Ascending aorta (tissue), 2 donors: ENCODE measurements at regions not wholly inside any gene's neighbourhood (a gene's known extent, or its start where the extent isn't known, plus 50 kb on each side); places are given as distances from the start of the nearest gene placed in this dataset.

Source experiments
- DNase-seq, 2 donors: peaks; one replicate each; pipeline ENCODE4 v3.0.0-alpha.2; 2019; ENCODE audit warnings: low spot score in 2 of 2
- H3K27ac ChIP-seq, 2 donors: fragments of 200-600 bp; sonication (generic); one replicate each; pipeline ENCODE4 v1.5.1; 2016 to 2017; ENCODE audit warnings: mild to moderate bottlenecking in 1 of 2
- H3K27me3 ChIP-seq: fragments of 200-600 bp; sonication (generic); one replicate; pipeline ENCODE4 v1.5.1; 2017
- H3K36me3 ChIP-seq, 2 donors: fragments of 200-600 bp; sonication (generic); one replicate each; pipeline ENCODE4 v1.5.1; 2016
- H3K4me1 ChIP-seq, 2 donors: fragments of 200-600 bp; sonication (generic); one replicate each; pipeline ENCODE4 v1.5.1; 2016 to 2017; ENCODE audit warnings: mild to moderate bottlenecking in 1 of 2
- H3K4me3 ChIP-seq, 2 donors: fragments of 200-600 bp; sonication (generic); one replicate each; pipeline ENCODE4 v1.5.1; 2016 to 2017; ENCODE audit warnings: mild to moderate bottlenecking in 1 of 2
- H3K9me3 ChIP-seq, 2 donors: fragments of 200-600 bp; sonication (generic); one replicate each; pipeline ENCODE4 v1.5.1; 2016
- intact Hi-C: fragments of 100-400 bp; cut with DNase I; formaldehyde crosslinking; loops from one replicate; pipeline ENCODE4 v1.15.1; 2023
- TF ChIP-seq, protein P1 (sequence below), 3 experiments: fragments of 200-600 bp in 2 of 3; fragments of 450-650 bp in 1 of 3; sonication (generic) in 2 of 3; IDR thresholded peaks; one replicate each; pipeline ENCODE4 v1.5.1; 2016 to 2019; ENCODE audit warnings: antibody characterized with exemption in 3 of 3, mild to moderate bottlenecking in 1 of 3, moderate library complexity in 1 of 3

DNA sequence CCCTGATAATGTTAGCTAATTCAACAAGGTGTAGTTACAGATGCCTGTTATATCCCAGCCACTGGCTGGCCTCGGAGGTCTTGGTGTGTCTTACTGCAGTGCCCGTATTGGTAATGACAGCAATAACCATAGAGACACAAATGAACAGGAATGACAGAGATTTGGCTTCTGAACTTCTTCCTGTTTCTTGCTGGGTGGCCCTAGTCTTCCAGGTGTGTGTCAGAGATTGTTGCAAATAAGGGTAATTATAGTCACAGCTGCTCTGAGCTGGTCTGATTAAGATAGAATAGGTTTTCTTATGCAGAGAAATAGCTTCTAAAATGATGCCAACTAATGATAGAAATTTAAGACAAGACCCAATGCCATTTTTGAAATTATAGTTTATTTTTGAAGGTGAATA lies 64.1 kb upstream of the MAD2L1 start:
- intact Hi-C loops: no loop called here

More for the DNA sequence above, 64.1 kb upstream of the MAD2L1 start:
- Histone ChIP-seq H3K27ac (no peak overlapping the region), H3K9me3 (no peaks in the 10 kb centered on the region), H3K4me3 (no peak overlapping the region), H3K27me3 (no peaks in the 10 kb centered on the region), H3K36me3 (no peaks in the 10 kb centered on the region), H3K4me1 (no peaks in the 10 kb centered on the region)
- DNase-seq: no peak
- TF ChIP-seq, protein P1, sequence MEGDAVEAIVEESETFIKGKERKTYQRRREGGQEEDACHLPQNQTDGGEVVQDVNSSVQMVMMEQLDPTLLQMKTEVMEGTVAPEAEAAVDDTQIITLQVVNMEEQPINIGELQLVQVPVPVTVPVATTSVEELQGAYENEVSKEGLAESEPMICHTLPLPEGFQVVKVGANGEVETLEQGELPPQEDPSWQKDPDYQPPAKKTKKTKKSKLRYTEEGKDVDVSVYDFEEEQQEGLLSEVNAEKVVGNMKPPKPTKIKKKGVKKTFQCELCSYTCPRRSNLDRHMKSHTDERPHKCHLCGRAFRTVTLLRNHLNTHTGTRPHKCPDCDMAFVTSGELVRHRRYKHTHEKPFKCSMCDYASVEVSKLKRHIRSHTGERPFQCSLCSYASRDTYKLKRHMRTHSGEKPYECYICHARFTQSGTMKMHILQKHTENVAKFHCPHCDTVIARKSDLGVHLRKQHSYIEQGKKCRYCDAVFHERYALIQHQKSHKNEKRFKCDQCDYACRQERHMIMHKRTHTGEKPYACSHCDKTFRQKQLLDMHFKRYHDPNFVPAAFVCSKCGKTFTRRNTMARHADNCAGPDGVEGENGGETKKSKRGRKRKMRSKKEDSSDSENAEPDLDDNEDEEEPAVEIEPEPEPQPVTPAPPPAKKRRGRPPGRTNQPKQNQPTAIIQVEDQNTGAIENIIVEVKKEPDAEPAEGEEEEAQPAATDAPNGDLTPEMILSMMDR (IDR thresholded peaks at IDR 0.05): no peak
